H1 (cell line): ENCODE measurements at regions not wholly inside any gene's neighbourhood (a gene's known extent, or its start where the extent isn't known, plus 50 kb on each side); places are given as distances from the start of the nearest gene placed in this dataset.

ENCODE experiments used
- CTCF ChIA-PET: fragments of 300-600 bp; sonication (Branson Sonifier 250); formaldehyde crosslinking; loops from one replicate; lab custom pipeline; 2021; ENCODE audit not compliant: partially characterized antibody; lab: Charles Lee
- POLR2A ChIA-PET: fragments of 300-600 bp; sonication (Branson Sonifier 250); formaldehyde crosslinking; loops from one replicate; lab custom pipeline; 2021; ENCODE audit warnings: inconsistent platforms; ENCODE audit not compliant: partially characterized antibody; lab: Charles Lee
- DNase-seq, 2 experiments: peaks; one replicate each; pipeline versions ENCODE4 v3.0.0 to v3.0.0-alpha.2; 2010 to 2022; ENCODE audit warnings: low spot score in 2 of 2, low read depth in 1 of 2, mixed read lengths in 1 of 2
- FAIRE-seq: peaks from 2 replicates; lab custom pipeline; 2011; peaks lifted over from hg19 to GRCh38; lab: Jason Lieb, UNC
- H2AFZ ChIP-seq: 2 replicates; pipeline ENCODE4 v1.8.1; 2012; ENCODE audit warnings: low read length, inconsistent platforms
- H2AK5ac ChIP-seq: 2 replicates; pipeline ENCODE4 v1.6.1; 2013; ENCODE audit warnings: low read depth, low read length
- H2BK120ac ChIP-seq: replicated peaks from 2 replicates; pipeline ENCODE3; 2013; ENCODE audit warnings: low read depth, low read length, inconsistent platforms
- H2BK12ac ChIP-seq: 2 replicates; pipeline ENCODE4 v1.6.1; 2013; ENCODE audit warnings: low read depth, low read length
- H2BK15ac ChIP-seq: 2 replicates; pipeline ENCODE4 v1.6.1; 2013; ENCODE audit warnings: low read length
- H2BK20ac ChIP-seq: 2 replicates; pipeline ENCODE4 v1.6.1; 2013; ENCODE audit warnings: low read length
- H2BK5ac ChIP-seq: 2 replicates; pipeline ENCODE4 v1.6.1; 2013; ENCODE audit warnings: low read depth, low read length
- H3K14ac ChIP-seq: 2 replicates; pipeline ENCODE4 v1.6.1; 2013; ENCODE audit warnings: inconsistent platforms; ENCODE audit not compliant: insufficient read length
- H3K18ac ChIP-seq: 2 replicates; pipeline ENCODE4 v1.6.1; 2013; ENCODE audit warnings: low read length; ENCODE audit errors: extremely low read depth
- H3K23ac ChIP-seq: 2 replicates; pipeline ENCODE4 v1.6.1; 2013; ENCODE audit warnings: inconsistent platforms; ENCODE audit not compliant: insufficient read length
- H3K23me2 ChIP-seq: 2 replicates; pipeline ENCODE4 v1.6.1; 2013; ENCODE audit warnings: low read depth, low read length
- H3K27ac ChIP-seq: 2 replicates; pipeline ENCODE4 v1.6.1; 2011; ENCODE audit warnings: low read depth, low read length, inconsistent platforms
- H3K27me3 ChIP-seq, 4 experiments: replicated peaks in 1 of 4; 1 replicate in 1 of 4; 2 replicates in 3 of 4; pipeline versions ENCODE4 v1.6.1 to v1.8.1; 2011 to 2013; ENCODE audit warnings: low read length in 3 of 4, mild to moderate bottlenecking in 3 of 4, inconsistent platforms in 2 of 4, mixed read lengths in 2 of 4, moderate library complexity in 1 of 4; ENCODE audit not compliant: control insufficient read depth in 3 of 4, insufficient read depth in 3 of 4; ENCODE audit errors: extremely low read depth in 1 of 4
- H3K36me3 ChIP-seq, 4 experiments: 2 replicates each; pipeline versions ENCODE4 v1.6.1 to v1.8.1; 2011 to 2013; ENCODE audit warnings: mild to moderate bottlenecking in 4 of 4, low read length in 3 of 4, moderate library complexity in 2 of 4, control low read depth in 1 of 4, inconsistent platforms in 1 of 4; ENCODE audit not compliant: insufficient read depth in 4 of 4, control insufficient read depth in 2 of 4
- H3K4ac ChIP-seq: replicated peaks from 2 replicates; pipeline ENCODE3; 2013; ENCODE audit warnings: low read length, low read depth, mixed read lengths, inconsistent platforms; ENCODE audit not compliant: insufficient read length
- H3K4me1 ChIP-seq, 4 experiments: replicated peaks in 1 of 4; 1 replicate in 1 of 4; 2 replicates in 3 of 4; pipeline versions ENCODE4 v1.6.1 to v1.8.1; 2011 to 2013; ENCODE audit warnings: low read length in 3 of 4, inconsistent platforms in 2 of 4, mixed read lengths in 1 of 4; ENCODE audit not compliant: insufficient read depth in 4 of 4, control insufficient read depth in 3 of 4
- H3K4me2 ChIP-seq, 2 experiments: 2 replicates each; pipeline versions ENCODE4 v1.6.1 to v1.8.1; 2011 to 2013; ENCODE audit warnings: low read depth in 2 of 2, low read length in 2 of 2, control low read depth in 1 of 2, inconsistent platforms in 1 of 2, mild to moderate bottlenecking in 1 of 2; ENCODE audit not compliant: insufficient read depth in 1 of 2
- H3K4me3 ChIP-seq, 4 experiments: fragments of 200-600, 300-600 bp in 1 of 4; sonication (generic), shearing (Covaris generic), sonication (Bioruptor Twin) in 1 of 4; 2 replicates each; pipeline versions ENCODE4 v1.5.1 to v1.8.1; 2011 to 2016; ENCODE audit warnings: low read length in 4 of 4, low read depth in 3 of 4, control low read depth in 2 of 4, inconsistent platforms in 2 of 4, mild to moderate bottlenecking in 2 of 4, mixed read lengths in 1 of 4, moderate library complexity in 1 of 4; ENCODE audit not compliant: insufficient read depth in 2 of 4; ENCODE audit errors: extremely low read depth in 1 of 4
- H3K56ac ChIP-seq: replicated peaks from 2 replicates; pipeline ENCODE3; 2013; ENCODE audit warnings: low read depth, mild to moderate bottlenecking, mixed read lengths, low read length, inconsistent platforms; ENCODE audit not compliant: insufficient read length
- H3K79me1 ChIP-seq: 2 replicates; pipeline ENCODE4 v1.6.1; 2013; ENCODE audit warnings: low read depth, low read length, control low read depth
- H3K79me2 ChIP-seq, 2 experiments: 2 replicates each; pipeline versions ENCODE4 v1.6.1 to v1.8.1; 2012 to 2013; ENCODE audit warnings: low read length in 2 of 2, mild to moderate bottlenecking in 2 of 2, inconsistent platforms in 1 of 2; ENCODE audit not compliant: insufficient read depth in 2 of 2, control insufficient read depth in 1 of 2
- H3K9ac ChIP-seq, 4 experiments: replicated peaks in 1 of 4; 1 replicate in 1 of 4; 2 replicates in 3 of 4; pipeline versions ENCODE4 v1.6.1 to v1.8.1; 2011 to 2013; ENCODE audit warnings: low read depth in 3 of 4, low read length in 3 of 4, control low read depth in 2 of 4, mild to moderate bottlenecking in 2 of 4, moderate library complexity in 2 of 4, inconsistent platforms in 1 of 4; ENCODE audit errors: extremely low read depth in 1 of 4
- H3K9me3 ChIP-seq, 2 experiments: 2 replicates each; pipeline versions ENCODE4 v1.6.1 to v1.8.1; 2012 to 2013; ENCODE audit warnings: mild to moderate bottlenecking in 2 of 2, moderate library complexity in 2 of 2, control low read depth in 1 of 2, inconsistent platforms in 1 of 2, low read depth in 1 of 2, low read length in 1 of 2, mixed read lengths in 1 of 2; ENCODE audit not compliant: insufficient read depth in 2 of 2
- H4K20me1 ChIP-seq, 2 experiments: replicated peaks in 1 of 2; 2 replicates each; pipeline versions ENCODE3 to v1.8.1; 2011 to 2013; ENCODE audit warnings: inconsistent platforms in 2 of 2, low read length in 2 of 2, mild to moderate bottlenecking in 1 of 2; ENCODE audit not compliant: insufficient read depth in 2 of 2, control insufficient read depth in 1 of 2
- H4K5ac ChIP-seq: 2 replicates; pipeline ENCODE4 v1.6.1; 2013; ENCODE audit warnings: low read length, low read depth, mixed read lengths, inconsistent platforms; ENCODE audit not compliant: insufficient read length
- H4K8ac ChIP-seq: 2 replicates; pipeline ENCODE4 v1.8.0; 2013; ENCODE audit warnings: mild to moderate bottlenecking, moderate library complexity, low read length, inconsistent platforms; ENCODE audit not compliant: insufficient read depth; ENCODE audit errors: extremely low read depth
- H4K91ac ChIP-seq: replicated peaks from 2 replicates; pipeline ENCODE3; 2013; ENCODE audit warnings: low read length, mixed read lengths, inconsistent platforms; ENCODE audit not compliant: insufficient read length
- BACH1 ChIP-seq: IDR thresholded peaks from 2 replicates; pipeline ENCODE4 v1.6.1; 2012; ENCODE audit warnings: low read length, improper control_type of control experiment
- CHD1 ChIP-seq: IDR thresholded peaks from 2 replicates; pipeline ENCODE4 v1.6.1; 2012; ENCODE audit warnings: low read depth, low read length, improper control_type of control experiment
- CREB1 ChIP-seq: IDR thresholded peaks from 2 replicates; pipeline ENCODE4 v1.6.1; 2012; ENCODE audit warnings: inconsistent platforms
- JUND ChIP-seq: IDR thresholded peaks from 2 replicates; pipeline ENCODE4 v1.6.1; 2011; ENCODE audit warnings: mild to moderate bottlenecking, improper control_type of control experiment, low read length
- KDM4A ChIP-seq: IDR thresholded peaks from one replicate; pipeline ENCODE4 v1.7.1; 2012; ENCODE audit warnings: low read depth, mild to moderate bottlenecking, moderate library complexity, low read length, inconsistent platforms; ENCODE audit not compliant: severe bottlenecking
- KDM5A ChIP-seq: fragments of 200-600 bp; IDR thresholded peaks from 2 replicates; pipeline ENCODE4 v1.7.1; 2012; ENCODE audit warnings: mild to moderate bottlenecking, low read length, inconsistent platforms, mixed read lengths
- MAX ChIP-seq: IDR thresholded peaks from 2 replicates; pipeline ENCODE4 v1.6.1; 2012; ENCODE audit warnings: inconsistent platforms
- NANOG ChIP-seq: IDR thresholded peaks from 2 replicates; pipeline ENCODE4 v1.6.1; 2011; ENCODE audit warnings: low read length, low read depth, mild to moderate bottlenecking, inconsistent platforms; ENCODE audit not compliant: insufficient read depth, poor library complexity, severe bottlenecking
- SIRT6 ChIP-seq: IDR thresholded peaks from one replicate; pipeline ENCODE4 v1.7.1; 2012; ENCODE audit warnings: low read length, inconsistent platforms
- TCF12 ChIP-seq: IDR thresholded peaks from 2 replicates; pipeline ENCODE4 v1.6.1; 2011; ENCODE audit warnings: low read depth, mild to moderate bottlenecking, low read length
- WGBS, 2 experiments: shearing (Covaris generic) in 1 of 2; methylation state at CpG; one replicate each; pipeline versions ENCODE4 v1.1.6 to v1.1.7; 2013 to 2015; ENCODE audit warnings: low lambda C conversion rate in 2 of 2, mixed read lengths in 2 of 2, inconsistent platforms in 1 of 2, low coverage in 1 of 2, missing lambda C conversion rate in 1 of 2; ENCODE audit not compliant: insufficient replicate concordance in 2 of 2, insufficient coverage in 1 of 2, insufficient read length in 1 of 2; ENCODE audit errors: extremely low coverage in 1 of 2, missing lambda C conversion rate in 1 of 2; 5-methylcytosine and 5-hydroxymethylcytosine counted together
- TF ChIP-seq, protein P1 (sequence below): IDR thresholded peaks from 2 replicates; pipeline ENCODE4 v1.6.1; 2012; ENCODE audit warnings: inconsistent platforms

DNA sequence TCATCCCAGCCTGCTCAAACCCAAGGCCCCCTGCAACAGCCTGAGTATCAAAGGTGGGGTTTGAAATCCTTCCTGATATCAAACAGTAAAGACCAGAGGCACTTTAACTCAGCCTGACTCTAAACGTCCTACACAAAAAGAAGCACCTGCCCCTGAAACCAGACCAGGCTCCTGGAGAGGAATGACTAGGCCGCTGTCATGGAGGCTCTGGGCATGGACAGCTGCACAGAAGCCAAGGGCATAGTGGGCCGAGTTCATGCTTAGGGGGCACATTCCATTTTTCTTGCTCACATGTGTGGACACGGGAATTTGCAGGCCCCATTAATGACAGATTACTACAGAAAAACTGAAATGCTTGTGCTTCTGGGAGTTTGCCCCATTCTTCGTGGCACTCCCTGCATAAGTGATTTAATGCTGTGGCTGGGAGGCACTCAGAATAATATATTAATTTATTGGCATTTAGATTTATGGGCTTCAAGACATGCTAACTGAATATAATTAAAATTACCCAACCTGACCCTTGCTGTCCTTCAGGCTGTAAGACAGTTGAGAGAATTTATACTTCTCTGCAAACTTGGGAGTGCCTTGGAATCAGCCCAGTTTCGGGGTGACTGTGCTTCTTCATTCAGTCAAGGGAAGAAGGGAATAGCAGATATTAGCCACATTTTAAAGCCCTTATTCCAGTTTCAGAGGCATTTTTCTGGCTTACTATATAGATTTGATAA is 105.5 kb downstream of the GYPC start:
- peaks cover 0 to 9% (median 6%) of the 10 kb centered on the region in 4 experiments; a peak in 3 of 7 replicates for H3K4me1 ChIP-seq
- H4K5ac ChIP-seq = no peak overlapping the region
- no peak overlapping the region for H3K4ac ChIP-seq
- H2BK5ac ChIP-seq = no peak overlapping the region
- H3K9ac ChIP-seq = no peak overlapping the region
- CTCF ChIA-PET = interaction anchor here (1.1 kb wide), 1 partner anchor 15 kb away, joined by 4 read pairs; no protein-coding TSS in a partner anchor
- no peak overlapping the region for H3K23ac ChIP-seq
- H2BK20ac ChIP-seq = no peak overlapping the region
- H2AFZ ChIP-seq = no peak overlapping the region
- 89% methylated on average over 6 of the region's 6 CpGs; no CpG with 5 or more reads in 1 of the 2 experiments for WGBS, 2 experiments
- no peaks in the 10 kb centered on the region for H3K79me2 ChIP-seq
- no peaks in the 10 kb centered on the region for H4K20me1 ChIP-seq
- H3K4me3 ChIP-seq = no peak overlapping the region
- H3K36me3 ChIP-seq = no peaks in the 10 kb centered on the region
- no peaks in the 10 kb centered on the region for H3K23me2 ChIP-seq
- no peak overlapping the region for H2BK12ac ChIP-seq
- DNase-seq (no peak), FAIRE-seq (no peak)
- no peak overlapping the region for H3K18ac ChIP-seq
- no peak overlapping the region for H2AK5ac ChIP-seq
- H4K91ac ChIP-seq = no peak overlapping the region
- H2BK120ac ChIP-seq = no peak overlapping the region
- H4K8ac ChIP-seq = no peak overlapping the region
- no peak overlapping the region for H3K27ac ChIP-seq
- no peak overlapping the region for H3K14ac ChIP-seq
- no peak for TF ChIP-seq KDM5A
- TF ChIP-seq, protein P1, sequence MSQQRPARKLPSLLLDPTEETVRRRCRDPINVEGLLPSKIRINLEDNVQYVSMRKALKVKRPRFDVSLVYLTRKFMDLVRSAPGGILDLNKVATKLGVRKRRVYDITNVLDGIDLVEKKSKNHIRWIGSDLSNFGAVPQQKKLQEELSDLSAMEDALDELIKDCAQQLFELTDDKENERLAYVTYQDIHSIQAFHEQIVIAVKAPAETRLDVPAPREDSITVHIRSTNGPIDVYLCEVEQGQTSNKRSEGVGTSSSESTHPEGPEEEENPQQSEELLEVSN = no peak
- no peak for TF ChIP-seq BACH1
- TF ChIP-seq TCF12 = no peak
- TF ChIP-seq KDM4A = no peak
- no peak for TF ChIP-seq MAX
- TF ChIP-seq NANOG = no peak
- TF ChIP-seq CHD1 = no peak
- TF ChIP-seq JUND = no peak
- no peak for TF ChIP-seq CREB1
- TF ChIP-seq SIRT6 = no peak
- POLR2A ChIA-PET = no interaction called here
- no peak overlapping the region for H3K56ac ChIP-seq
- no peak overlapping the region for H3K4me2 ChIP-seq
- no peaks in the 10 kb centered on the region for H3K79me1 ChIP-seq
- H3K27me3 ChIP-seq = no peaks in the 10 kb centered on the region
- 0 out of 4 replicates have a peak, but pooled peaks cover 0 to 2% of the 10 kb centered on the region in 2 experiments for H3K9me3 ChIP-seq
- no peak overlapping the region for H2BK15ac ChIP-seq
